B cell (primary cell): ENCODE measurements at regions not wholly inside any gene's neighbourhood (a gene's known extent, or its start where the extent isn't known, plus 50 kb on each side); places are given as distances from the start of the nearest gene placed in this dataset.

Source experiments
- ATAC-seq: fragments of 200-7000 bp; cut with Tn5 transposase; one replicate; pipeline ENCODE4 v1.10.0; 2021; ENCODE audit warnings: low read depth, mild to moderate bottlenecking, moderate number of reproducible peaks, moderate library complexity
- CTCF ChIA-PET: fragments of 350-600 bp; sonication (Branson Sonifier 250); formaldehyde crosslinking; loops from one replicate; lab custom pipeline; 2021; ENCODE audit warnings: antibody characterized with exemption, inconsistent platforms; lab: Charles Lee
- POLR2A ChIA-PET: fragments of 350-600 bp; sonication (Branson Sonifier 250); formaldehyde crosslinking; loops from one replicate; lab custom pipeline; 2021; ENCODE audit warnings: antibody characterized with exemption; lab: Charles Lee
- DNase-seq: peaks from one replicate; pipeline ENCODE4 v3.0.0; 2013
- H2AFZ ChIP-seq: 2 replicates; pipeline ENCODE4 v1.6.1; 2012; ENCODE audit warnings: mild to moderate bottlenecking, low read depth, low read length; ENCODE audit not compliant: insufficient read depth, poor library complexity, severe bottlenecking
- H3K27ac ChIP-seq, 2 donors: 1 replicate in 1 of 2; 2 replicates in 1 of 2; pipeline ENCODE4 v1.5.1; 2012 to 2013; ENCODE audit warnings: low read length in 2 of 2, mild to moderate bottlenecking in 2 of 2, moderate library complexity in 1 of 2
- H3K27me3 ChIP-seq, 4 experiments: fragments of 200-600 bp in 1 of 4; sonication (generic) in 1 of 4; replicated peaks in 1 of 4; 1 replicate in 2 of 4; 2 replicates in 2 of 4; pipeline versions ENCODE4 v1.6.1 to v1.7.0; 2013 to 2016; ENCODE audit warnings: low read length in 3 of 4, mild to moderate bottlenecking in 2 of 4, mixed read lengths in 1 of 4, moderate library complexity in 1 of 4; ENCODE audit not compliant: insufficient read depth in 4 of 4, control insufficient read depth in 3 of 4; ENCODE audit errors: control extremely low read depth in 1 of 4
- H3K36me3 ChIP-seq, 2 experiments: replicated peaks in 1 of 2; 1 replicate in 1 of 2; 2 replicates in 1 of 2; pipeline versions ENCODE4 v1.6.1 to v1.7.1; 2013; ENCODE audit warnings: low read length in 1 of 2; ENCODE audit not compliant: insufficient read depth in 2 of 2, control insufficient read depth in 1 of 2; ENCODE audit errors: control extremely low read depth in 1 of 2, extremely low read depth in 1 of 2
- H3K4me1 ChIP-seq, 2 donors: fragments of 200-600 bp in 1 of 2; sonication (generic) in 1 of 2; 1 replicate in 1 of 2; 2 replicates in 1 of 2; pipeline versions ENCODE4 v1.5.1 to v1.6.1; 2013 to 2017; ENCODE audit warnings: low read length in 2 of 2; ENCODE audit not compliant: control insufficient read depth in 2 of 2, insufficient read depth in 2 of 2
- H3K4me2 ChIP-seq: replicated peaks from 2 replicates; pipeline ENCODE3; 2012; ENCODE audit warnings: mild to moderate bottlenecking, low read depth, low read length; ENCODE audit not compliant: poor library complexity, severe bottlenecking
- H3K4me3 ChIP-seq, 5 experiments: fragments of 200-600 bp in 1 of 5; sonication (generic) in 1 of 5; 1 replicate in 3 of 5; 2 replicates in 2 of 5; pipeline versions ENCODE4 v1.5.1 to v1.7.0; 2011 to 2016; ENCODE audit warnings: low read length in 4 of 5, mild to moderate bottlenecking in 4 of 5, low read depth in 2 of 5, control low read depth in 1 of 5, moderate library complexity in 1 of 5; ENCODE audit not compliant: insufficient read depth in 1 of 5; ENCODE audit errors: control extremely low read depth in 1 of 5, extremely low read depth in 1 of 5
- H3K79me2 ChIP-seq: fragments of 200-600 bp; sonication (generic); one replicate; pipeline ENCODE4 v1.6.0; 2016; ENCODE audit warnings: low read length; ENCODE audit not compliant: control insufficient read depth, insufficient read depth
- H3K9ac ChIP-seq: fragments of 200-600 bp; sonication (generic); 2 replicates; pipeline ENCODE4 v1.6.1; 2017; ENCODE audit warnings: mild to moderate bottlenecking, low read length, moderate library complexity
- H3K9me3 ChIP-seq, 3 donors: one replicate each; pipeline versions ENCODE4 v1.6.1 to v1.7.1; 2013; ENCODE audit warnings: low read length in 2 of 3; ENCODE audit not compliant: control insufficient read depth in 2 of 3, insufficient read depth in 1 of 3; ENCODE audit errors: control extremely low read depth in 1 of 3
- H4K20me1 ChIP-seq: 2 replicates; pipeline ENCODE4 v1.6.0; 2012; ENCODE audit warnings: mild to moderate bottlenecking, low read length; ENCODE audit not compliant: insufficient read depth, control insufficient read depth, poor library complexity, severe bottlenecking
- H3K27ac Mint-ChIP-seq: one replicate; pipeline ENCODE4 v1.8.0; 2021; ENCODE audit warnings: mixed read lengths
- H3K27me3 Mint-ChIP-seq: one replicate; pipeline ENCODE4 v1.8.0; 2021; ENCODE audit warnings: mixed read lengths
- H3K4me1 Mint-ChIP-seq: one replicate; pipeline ENCODE4 v1.8.0; 2021; ENCODE audit warnings: mixed read lengths
- H3K4me3 Mint-ChIP-seq: one replicate; pipeline ENCODE4 v1.8.0; 2021; ENCODE audit warnings: mixed read lengths
- H3K9me3 Mint-ChIP-seq: one replicate; pipeline ENCODE4 v1.8.0; 2022; ENCODE audit warnings: mixed read lengths; ENCODE audit not compliant: insufficient read depth
- CTCF ChIP-seq: fragments of 200-600 bp; IDR thresholded peaks from one replicate; pipeline ENCODE4 v1.8.0; 2022; ENCODE audit warnings: antibody characterized with exemption, mild to moderate bottlenecking
- EZH2 ChIP-seq: IDR thresholded peaks from 2 replicates; pipeline ENCODE4 v1.6.1; 2012; ENCODE audit warnings: borderline replicate concordance, low read depth, mild to moderate bottlenecking, moderate library complexity, low read length; ENCODE audit not compliant: insufficient read depth, poor library complexity, severe bottlenecking
- WGBS: methylation state at CpG from one replicate; pipeline ENCODE4 v1.1.5; 2013; ENCODE audit warnings: missing lambda C conversion rate; ENCODE audit not compliant: insufficient coverage; 5-methylcytosine and 5-hydroxymethylcytosine counted together
- intact Hi-C: fragments of 100-400 bp; cut with micrococcal nuclease; formaldehyde crosslinking; loops from one replicate; pipeline ENCODE4 v1.10.0; 2022

GRCh38 chr10:131025333-131025732, 286.2 kb downstream of the TCERG1L start:
- H3K27me3 Mint-ChIP-seq = no peaks in the 10 kb centered on the region
- H3K9me3 ChIP-seq = peaks cover 0 to 15% (median 0%) of the 10 kb centered on the region in 3 donors
- no peak overlapping the region for H3K27ac ChIP-seq
- CTCF ChIA-PET = no interaction called here
- no peak for TF ChIP-seq CTCF
- TF ChIP-seq EZH2 = no peak
- no peaks in the 10 kb centered on the region for H3K4me1 Mint-ChIP-seq
- H4K20me1 ChIP-seq = no peaks in the 10 kb centered on the region
- no peak overlapping the region for H3K4me3 ChIP-seq
- 91% methylated on average over 8 of the region's 9 CpGs for WGBS
- H3K36me3 ChIP-seq = no peaks in the 10 kb centered on the region
- H3K4me2 ChIP-seq = no peak overlapping the region
- no peaks in the 10 kb centered on the region for H3K4me1 ChIP-seq
- H3K27me3 ChIP-seq = no peaks in the 10 kb centered on the region
- no peaks in the 10 kb centered on the region for H3K9me3 Mint-ChIP-seq
- no peak overlapping the region for H3K9ac ChIP-seq
- no peak overlapping the region for H3K27ac Mint-ChIP-seq
- POLR2A ChIA-PET = no interaction called here
- DNase-seq (no peak), ATAC-seq (no peak)
- no peaks in the 10 kb centered on the region for H3K79me2 ChIP-seq
- intact Hi-C loops = no loop called here
- H3K4me3 Mint-ChIP-seq = no peak overlapping the region
- H2AFZ ChIP-seq = no peak overlapping the region

GRCh38 chr10:131027256-131027655, 284.3 kb downstream of the TCERG1L start:
- Histone ChIP-seq H3K79me2 (no peaks in the 10 kb centered on the region), H3K9me3 (peaks cover 0 to 17% (median 0%) of the 10 kb centered on the region in 3 donors), H3K27me3 (no peaks in the 10 kb centered on the region), H3K4me2 (no peak overlapping the region), H3K27ac (no peak overlapping the region), H3K9ac (no peak overlapping the region), H3K36me3 (no peaks in the 10 kb centered on the region), H3K4me1 (no peaks in the 10 kb centered on the region), H3K4me3 (no peak overlapping the region), H2AFZ (no peak overlapping the region), H4K20me1 (no peaks in the 10 kb centered on the region)
- ChIA-PET CTCF (no interaction called here), POLR2A (no interaction called here)
- no peak for ATAC-seq
- H3K27ac Mint-ChIP-seq = no peak overlapping the region
- H3K27me3 Mint-ChIP-seq = no peaks in the 10 kb centered on the region
- no peak for DNase-seq
- no peaks in the 10 kb centered on the region for H3K4me1 Mint-ChIP-seq
- no peaks in the 10 kb centered on the region for H3K9me3 Mint-ChIP-seq
- intact Hi-C loops = no loop called here
- no peak overlapping the region for H3K4me3 Mint-ChIP-seq
- WGBS = 74% methylated on average over 7 of the region's 7 CpGs
- TF ChIP-seq EZH2 (no peak), CTCF (no peak)
